HG02981 (cell line): ENCODE measurements at regions not wholly inside any gene's neighbourhood (a gene's known extent, or its start where the extent isn't known, plus 50 kb on each side); places are given as distances from the start of the nearest gene placed in this dataset.
A peak's percentile ranks its signal among the peaks of the same experiment; 100 is the strongest.
"Not testable (repeated sequence)": the region's sequence is repeated elsewhere in the genome, so short reads cannot be mapped to it uniquely, and the experiment has no call there.

Source experiments
- ATAC-seq: cut with Tn5 transposase; IDR thresholded peaks from one replicate; pipeline ENCODE4 v1.9.1; 2021; ENCODE audit warnings: mild to moderate bottlenecking, moderate library complexity; ENCODE audit not compliant: unreplicated experiment

DNA sequence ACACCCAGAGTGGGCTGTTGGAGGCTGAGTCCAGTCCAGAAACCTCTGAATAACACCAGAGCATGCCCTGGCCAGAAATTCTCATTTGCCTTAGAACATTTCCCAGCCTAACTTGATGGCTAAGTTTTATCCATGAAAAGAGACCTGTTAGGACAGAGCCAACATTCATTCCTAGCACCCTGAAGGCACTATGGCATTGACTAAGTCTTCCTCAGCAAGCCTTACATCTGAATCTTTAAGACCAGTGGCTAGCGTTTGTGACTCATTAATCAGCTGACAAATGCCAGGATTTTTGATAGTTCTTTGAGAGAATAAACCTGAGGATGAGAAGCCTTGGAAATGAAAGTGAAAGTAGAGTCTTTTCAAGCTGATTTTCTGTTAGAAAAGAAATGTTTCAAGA, 1087.1 kb upstream of the ALCAM start:
- ATAC-seq: no peak

DNA sequence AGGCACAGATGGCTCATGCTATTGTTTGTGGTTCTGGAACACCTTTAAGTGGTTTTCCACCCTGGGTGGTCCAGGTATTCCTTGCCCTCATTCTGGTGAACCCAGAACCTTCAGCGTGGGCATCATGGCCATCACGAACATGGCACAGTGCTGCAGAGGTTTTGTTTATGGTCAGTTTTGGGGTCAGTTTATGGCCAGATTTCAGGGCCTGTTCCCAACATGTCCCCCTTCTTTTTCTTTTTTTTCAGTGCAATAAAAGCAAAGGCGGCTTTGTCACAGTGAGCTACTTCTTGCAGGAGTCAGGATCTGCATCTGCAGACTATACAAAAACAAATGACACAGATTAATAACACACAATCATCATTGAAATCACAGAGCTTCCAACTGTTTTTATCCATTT, 1085.0 kb upstream of the ALCAM start:
- ATAC-seq: no peak

DNA sequence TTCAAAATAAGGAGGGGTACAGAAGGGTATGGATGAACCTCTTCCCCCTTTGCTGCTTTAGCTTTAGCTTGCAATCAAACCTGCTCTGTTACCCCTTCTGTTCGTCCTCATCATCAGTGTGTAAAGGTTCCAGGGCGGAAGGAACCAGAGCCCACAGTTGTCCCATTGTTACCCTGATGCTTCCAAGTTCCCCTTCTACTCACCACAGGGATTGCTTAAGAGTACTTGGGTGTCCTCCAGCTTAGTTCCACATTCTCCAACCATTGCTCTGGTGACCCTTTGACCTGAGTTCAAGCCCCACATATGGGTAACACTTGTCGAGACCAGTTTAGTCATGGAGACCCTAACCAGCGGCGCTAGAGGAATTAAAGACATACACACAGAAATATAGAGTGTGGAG, 1080.1 kb upstream of the ALCAM start:
- no peak for ATAC-seq

DNA sequence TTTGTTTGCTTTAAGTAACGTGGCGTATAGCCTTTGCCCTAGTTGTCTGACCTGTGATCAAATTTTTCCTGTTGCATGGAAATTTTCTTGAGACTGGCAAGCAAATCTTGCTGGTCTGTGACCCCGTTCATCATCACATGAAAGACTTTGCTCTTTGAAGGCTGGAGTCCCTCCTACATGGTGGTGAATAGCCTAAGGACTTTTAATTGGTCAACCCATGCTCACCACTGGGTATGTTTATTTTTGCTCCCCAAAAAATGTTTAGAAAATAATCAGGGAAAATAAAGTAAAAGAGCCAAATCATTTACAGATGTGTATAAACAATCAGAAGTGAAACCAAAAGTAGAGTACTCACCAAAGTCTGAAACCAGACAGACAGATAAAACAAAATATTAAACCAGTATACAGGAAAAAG, 1075.3 kb upstream of the ALCAM start:
- peak; percentile 69 for ATAC-seq

DNA sequence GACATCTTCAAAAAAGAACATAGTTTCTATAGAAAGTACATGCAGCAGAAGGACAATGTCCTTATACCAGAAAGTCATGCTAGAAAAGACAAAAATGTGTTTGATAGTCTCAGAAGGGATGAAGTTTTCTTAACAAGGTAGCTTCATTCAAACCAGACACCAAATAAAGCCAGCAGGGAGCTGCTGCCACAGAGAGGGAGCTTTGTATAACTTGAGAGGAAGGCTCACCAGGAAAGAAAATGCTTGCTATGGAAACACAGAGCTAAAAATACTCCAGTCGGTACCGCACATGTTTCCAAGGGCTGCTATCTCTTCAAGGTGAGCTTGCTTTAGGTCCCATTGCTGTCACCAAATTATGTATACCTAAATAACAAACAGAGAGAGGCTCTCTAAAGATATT, 1074.8 kb upstream of the ALCAM start:
- peak; percentile 22 for ATAC-seq

DNA sequence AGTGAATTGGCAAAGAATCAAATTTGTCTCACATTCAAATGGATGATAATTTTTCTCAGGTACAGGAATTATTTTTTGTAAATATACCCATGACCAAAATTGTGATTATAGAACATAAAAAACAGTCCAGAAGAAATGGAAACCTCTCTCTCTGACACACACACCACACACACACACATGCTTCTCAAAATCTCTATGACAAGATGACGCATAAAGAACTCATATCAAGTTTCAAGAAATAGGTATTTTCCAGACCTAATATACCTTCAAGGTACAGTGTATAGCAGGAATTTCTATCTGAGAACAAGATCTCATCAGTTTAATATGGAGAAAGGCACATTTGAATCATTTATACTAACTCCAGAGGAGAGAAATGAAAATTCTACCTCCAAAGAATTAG, 1069.1 kb upstream of the ALCAM start:
- no peak for ATAC-seq

DNA sequence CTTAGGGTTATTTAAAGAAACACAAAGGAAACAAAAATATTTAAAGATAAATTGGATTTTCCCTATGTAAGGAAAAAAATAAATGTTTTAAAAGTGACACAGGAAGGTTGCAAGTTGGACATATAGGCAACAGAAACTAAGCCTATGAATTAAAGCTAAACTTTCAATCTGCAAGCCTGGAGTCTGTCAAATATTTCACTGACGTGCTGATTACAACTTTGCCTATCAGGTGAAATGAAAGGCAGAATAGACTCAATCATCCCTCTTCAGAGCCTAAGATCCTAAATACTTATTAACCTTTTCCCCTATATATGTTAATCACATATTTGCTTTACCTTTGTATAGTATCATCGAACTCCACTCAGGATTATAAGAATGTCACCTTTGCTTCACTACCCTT, 1068.0 kb upstream of the ALCAM start:
- no peak for ATAC-seq

DNA sequence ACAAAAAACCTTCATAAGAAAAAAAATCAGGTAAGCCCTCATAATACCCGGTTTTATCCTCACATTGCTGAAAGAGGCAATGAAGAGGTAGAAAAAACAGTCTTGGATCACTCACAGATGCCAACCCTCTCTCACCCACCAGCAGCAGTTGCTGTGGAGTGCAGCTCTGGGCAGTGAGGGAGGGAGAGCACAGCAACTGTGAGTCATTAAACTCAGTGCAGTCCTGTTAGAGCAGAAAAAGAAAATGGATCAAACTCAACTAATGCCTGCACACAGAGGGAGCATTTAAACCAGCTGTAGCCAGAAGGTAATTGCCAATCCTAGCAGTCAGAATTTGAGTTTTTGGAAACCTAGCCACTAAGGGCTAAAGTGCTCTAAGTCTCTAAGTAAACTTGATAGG, 1050.6 kb upstream of the ALCAM start:
- no peak for ATAC-seq

DNA sequence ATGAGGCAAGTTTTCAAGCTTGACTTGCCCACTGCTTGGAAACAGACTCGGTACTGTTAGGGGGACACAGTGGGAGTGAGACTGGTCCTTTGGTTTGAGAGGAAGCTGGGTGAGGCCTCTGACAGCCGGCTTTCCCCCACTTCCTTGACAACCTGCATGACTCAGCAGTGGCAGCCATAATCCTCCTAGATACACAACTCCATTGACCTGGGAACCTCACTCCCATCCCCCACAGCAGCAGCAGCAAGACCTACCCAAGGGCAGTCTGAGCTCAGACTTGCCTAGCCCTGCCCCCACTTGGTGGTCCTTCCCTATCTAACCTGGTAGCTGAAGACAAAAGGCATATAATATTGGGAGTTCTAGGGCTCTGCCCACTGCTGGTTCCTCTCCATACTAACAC, 1043.5 kb upstream of the ALCAM start:
- no peak for ATAC-seq

DNA sequence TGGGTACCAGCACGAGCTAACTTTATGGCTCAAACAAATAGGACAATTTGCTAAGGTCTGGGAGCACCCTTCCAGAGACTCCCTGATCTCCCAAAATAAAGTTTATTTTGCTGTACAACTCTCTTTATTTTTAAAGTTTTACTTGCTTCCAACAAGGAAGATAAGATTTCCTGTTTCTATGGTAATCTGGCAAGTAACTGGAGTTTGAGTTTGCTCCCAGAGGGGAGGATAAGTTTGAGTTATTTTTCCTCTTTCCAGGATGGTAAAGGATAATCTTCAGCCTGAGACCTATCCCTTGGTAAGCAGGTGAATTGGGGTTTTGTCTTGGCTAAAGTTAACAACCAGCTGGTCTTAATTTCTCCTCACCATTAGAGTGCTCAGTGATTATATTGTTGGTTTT, 1019.4 kb upstream of the ALCAM start:
- no peak for ATAC-seq

DNA sequence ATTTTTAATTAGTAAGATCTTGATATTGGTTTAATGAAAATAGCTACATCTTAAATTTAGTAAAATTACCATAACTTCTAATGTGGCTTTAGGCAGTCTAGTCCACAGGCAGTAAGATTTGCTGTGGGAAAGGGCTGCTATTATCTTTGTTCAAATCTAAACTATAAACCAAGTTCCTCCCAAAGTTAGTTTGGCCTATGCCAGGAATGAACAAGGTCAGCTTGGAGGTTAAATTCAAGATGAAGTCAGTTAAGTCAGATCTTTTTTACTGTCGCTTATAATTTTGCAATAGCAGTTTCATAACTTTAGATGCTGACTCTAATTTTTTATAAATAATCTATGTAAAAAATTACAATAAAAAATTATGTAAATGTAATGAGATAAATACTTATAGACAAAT, 1016.9 kb upstream of the ALCAM start:
- ATAC-seq: no peak

DNA sequence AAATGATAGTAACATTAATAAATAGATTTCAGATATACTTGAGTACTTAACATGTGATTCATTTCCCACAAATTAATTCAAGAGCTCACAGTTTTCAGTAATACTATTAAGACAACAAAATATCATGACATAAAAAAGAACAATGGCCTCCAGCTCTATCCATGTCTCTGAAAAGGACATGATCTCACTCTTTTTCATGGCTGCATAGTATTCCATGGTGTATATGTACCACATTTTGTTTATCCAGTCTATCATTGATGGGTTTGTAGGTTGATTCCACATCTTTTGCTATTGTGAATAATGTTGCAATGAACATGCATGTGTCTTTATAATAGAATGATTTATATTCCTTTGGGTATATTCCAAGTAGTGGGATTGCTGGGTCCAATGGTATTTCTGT, 1012.8 kb upstream of the ALCAM start:
- no peak for ATAC-seq

DNA sequence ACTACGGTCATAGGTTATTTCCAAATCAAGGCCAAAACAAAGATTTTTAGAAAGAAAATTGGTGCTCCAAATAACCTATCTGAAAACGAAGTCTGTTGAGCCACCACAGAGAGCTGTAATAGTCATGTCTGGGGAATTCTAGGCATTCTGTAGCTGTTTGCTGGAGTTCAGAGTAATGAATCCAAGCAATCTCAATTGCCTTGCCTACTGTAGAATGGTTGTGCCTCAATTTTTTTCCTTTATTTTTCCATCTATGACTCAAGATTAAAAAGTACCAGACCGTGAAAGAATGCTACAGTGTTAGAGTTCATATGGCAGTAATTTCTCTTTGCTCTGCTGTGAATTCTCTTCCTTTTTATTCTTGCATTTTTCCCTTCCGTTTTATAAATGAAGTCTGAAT, 1007.2 kb upstream of the ALCAM start:
- ATAC-seq: no peak

DNA sequence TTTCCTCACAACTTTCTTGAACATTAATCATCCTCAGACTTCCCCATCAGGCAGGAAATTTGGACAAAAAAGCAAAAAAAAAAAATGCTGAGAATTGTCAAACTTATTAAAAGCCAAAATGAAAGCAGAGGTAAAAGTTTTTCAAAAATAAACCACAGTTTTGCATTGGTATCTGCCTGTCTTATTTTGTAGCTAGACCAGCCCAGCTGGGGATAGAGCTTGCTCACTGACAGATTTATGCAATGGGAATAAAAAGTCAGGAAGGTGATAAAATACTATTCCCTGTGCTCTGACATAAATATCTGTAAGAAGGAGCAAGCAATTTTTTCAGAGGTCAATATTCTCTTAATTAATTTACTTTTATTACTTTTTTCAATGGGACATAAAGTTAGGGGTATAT, 1006.7 kb upstream of the ALCAM start:
- no peak for ATAC-seq

DNA sequence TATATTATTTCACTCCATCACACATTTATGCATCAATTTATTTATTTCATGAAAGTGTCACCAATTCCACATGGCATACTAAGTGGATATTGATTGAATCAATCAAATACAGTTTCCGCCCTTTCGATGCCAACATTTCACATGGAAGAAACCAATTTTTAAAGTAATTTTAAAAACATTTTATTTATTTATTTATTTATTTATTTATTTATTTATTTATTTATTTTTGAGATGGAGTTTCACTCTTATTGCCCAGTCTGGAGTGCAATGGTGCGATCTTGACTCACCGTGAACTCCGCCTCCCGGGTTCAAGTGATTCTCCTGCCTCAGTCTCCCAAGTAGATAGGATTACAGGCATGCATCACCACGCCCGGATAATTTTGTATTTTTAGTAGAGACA, 1005.0 kb upstream of the ALCAM start:
- not testable (repeated sequence) for ATAC-seq

DNA sequence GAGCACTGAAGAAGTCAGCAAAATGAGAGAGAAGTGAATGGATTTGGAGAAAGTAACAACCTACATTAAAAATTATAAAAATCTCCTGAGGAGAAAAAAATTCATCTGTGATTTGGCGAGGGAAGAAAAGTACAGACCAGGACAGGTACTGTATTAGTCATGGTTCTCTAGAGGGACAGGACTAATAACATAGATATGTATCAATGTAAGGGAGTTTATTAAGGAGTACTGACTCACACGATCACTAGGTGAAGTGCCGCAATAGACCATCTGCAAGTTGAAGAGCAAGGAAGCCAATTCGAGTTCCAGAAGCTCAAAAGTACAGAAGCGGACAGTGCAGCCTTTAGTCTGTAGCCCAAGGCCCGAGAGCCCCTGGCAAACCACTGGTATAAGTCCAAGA, 1004.4 kb upstream of the ALCAM start:
- ATAC-seq: no peak

DNA sequence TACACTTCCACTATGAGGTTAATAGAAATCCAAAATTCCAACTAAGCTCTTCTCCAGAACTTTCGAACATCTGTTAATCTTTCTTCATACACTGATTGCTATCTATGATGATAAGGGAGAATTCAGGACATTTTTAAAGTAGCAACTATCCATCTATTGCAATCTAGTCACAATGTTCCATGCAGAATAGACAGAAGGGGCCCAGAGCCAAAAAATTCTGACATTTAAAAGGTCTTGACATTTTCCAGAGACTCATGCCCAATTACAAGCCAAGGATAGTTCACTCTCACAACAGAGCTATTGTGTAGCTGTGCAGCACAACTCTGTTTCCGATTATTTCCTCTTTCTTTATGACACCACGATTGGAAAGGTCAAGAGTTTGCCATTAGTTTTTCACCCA, 999.7 kb upstream of the ALCAM start:
- no peak for ATAC-seq

DNA sequence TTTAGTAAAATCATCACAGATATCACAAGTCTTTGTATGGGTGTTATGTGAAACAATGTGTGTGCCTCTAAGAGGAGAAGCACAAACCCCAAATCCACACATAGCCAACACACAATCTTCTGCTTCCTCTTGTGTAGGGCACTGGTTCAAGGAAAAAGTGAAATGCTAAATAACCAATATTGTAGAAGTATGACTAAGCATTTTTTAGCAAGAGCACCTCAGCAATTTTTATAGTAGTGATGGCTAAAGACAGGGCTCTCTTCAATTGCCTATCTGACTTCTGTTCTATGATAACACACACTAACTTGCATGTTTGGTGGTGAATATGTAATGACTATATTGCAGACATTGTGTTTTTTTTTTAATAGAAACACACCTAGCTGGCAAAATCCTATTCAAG, 997.9 kb upstream of the ALCAM start:
- ATAC-seq: no peak

DNA sequence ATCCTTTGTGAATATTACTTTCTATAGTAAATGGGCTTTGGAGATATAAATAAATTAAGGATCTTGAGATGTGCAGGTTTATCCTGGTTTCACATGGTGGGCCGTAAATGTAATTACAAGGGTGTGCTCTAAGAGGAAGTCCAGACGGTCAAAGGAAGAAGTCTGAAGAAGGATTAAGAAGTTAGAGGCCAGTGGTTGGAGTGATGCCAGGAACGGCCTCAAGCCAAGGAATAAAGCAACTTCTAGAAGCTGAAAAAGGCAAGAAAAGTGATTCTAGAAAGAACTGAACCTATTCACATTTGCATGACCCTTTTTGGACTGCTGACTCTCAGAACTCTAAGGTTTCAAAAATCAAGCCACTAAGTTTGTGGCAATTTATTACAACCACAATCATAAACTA, 981.3 kb upstream of the ALCAM start:
- ATAC-seq: no peak

DNA sequence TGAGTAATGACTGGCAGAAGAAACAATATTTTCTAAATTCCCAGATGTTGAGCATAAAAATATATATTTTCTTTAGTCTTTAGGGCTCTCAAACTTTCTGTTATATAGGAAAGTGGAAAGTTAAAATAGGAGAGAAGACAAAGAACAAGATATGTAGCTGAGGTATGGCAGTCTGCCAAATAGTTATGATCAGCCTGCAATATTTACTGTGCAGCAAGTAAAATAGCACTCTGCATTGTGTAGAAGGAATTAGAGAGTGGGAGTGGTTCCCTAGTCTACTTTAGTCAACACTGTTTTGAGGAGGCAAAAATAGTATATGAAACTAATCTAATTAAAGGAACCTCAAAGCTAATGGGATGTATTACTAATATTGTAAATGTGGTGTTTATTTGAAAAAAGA, 978.1 kb upstream of the ALCAM start:
- ATAC-seq: no peak

DNA sequence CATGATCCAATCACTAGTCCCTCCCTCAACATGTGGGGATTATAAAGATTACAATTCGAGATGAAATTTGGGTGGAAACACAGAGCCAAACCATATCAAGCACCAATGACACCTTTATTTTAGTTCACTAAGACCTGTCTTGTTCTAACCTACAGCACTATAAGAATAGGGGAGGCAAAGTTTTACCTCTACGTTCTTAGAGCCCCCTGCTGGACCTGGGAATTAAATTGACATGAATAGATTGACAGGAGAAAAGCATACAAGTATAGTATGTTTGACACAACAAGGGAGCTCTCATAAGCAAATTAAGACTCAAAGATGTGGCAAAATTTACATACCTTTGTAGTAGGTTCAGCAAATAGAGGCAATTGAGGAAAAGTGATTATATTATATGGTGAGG, 974.4 kb upstream of the ALCAM start:
- no peak for ATAC-seq

DNA sequence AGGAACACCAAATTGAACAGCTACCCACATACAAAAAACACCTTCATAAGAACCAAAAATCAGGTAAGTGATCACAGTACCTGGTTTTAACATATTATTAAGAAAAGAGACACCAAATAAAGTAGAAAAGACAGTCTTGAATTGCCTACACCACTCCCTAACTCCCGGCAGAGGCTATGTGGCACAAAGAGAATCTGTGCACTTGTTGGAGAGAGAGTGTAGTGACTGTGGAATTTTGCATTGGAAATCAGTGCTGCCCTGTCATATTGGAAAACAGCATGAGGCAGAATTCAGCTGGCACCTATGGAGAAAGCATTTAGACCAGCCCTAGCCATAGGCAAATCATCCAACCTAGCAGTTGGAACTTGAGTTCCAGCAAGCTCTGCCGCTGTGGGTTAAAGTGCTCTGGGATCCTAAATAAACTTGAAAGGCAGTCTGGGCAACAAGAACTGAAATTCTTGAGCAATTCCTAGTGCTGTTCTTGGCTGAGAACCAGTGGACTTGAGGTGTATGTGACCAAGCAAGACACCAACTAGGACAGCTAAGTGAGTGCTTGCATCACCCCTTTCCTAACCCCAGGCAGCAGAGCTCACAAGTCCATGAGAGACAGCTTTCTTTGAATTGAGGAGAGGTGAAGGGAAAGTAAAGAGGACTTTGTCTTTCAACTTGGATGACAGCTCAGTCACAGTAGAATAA, 969.6 kb upstream of the ALCAM start:
- ATAC-seq: no peak

DNA sequence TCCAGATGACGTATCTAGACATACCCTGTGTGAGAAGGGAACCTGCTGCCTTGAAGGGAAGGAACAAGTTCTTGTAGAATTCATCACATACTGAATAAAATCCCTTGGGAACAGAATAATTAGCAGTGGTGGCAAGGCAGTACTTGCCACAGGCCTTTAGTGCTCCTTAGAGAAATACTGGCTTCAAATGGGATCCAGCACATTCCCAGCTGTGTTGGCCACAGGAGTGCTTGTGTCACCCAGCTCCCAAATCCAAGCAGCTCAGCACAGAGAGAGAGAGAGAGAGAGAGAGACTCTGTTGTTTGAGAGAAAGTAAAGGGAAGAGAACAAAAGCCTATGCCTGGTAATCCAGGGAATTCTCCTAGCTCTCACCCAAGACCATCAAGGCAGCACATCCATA, 969.0 kb upstream of the ALCAM start:
- no peak for ATAC-seq

DNA sequence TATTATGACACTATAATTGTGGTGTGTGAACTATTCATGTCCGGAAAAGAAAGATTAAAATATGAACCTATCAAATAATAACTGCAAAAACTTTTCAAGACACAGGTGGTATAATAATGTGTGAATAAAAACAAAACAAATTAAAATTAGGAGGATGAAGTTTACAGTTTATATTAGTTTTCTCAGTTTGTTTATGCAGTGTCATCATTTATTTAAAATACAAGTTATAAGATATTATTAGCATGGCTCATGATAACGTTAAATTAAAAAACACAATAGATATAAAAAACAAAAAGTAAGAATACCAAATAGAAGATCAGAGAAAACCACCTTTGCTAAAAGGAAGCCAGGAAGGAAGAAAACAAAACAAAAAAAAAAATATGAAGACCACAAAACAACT, 963.8 kb upstream of the ALCAM start:
- ATAC-seq: no peak
